Stimulated activated naive B cell treated with anti-CD40 and anti-IgM and Interleukin-4, amounts not matched to agents 10 μg/mL and 1 μg/mL and 100 μg/mL, for 72 hours (primary cell): ENCODE measurements at regions not wholly inside any gene's neighbourhood (a gene's known extent, or its start where the extent isn't known, plus 50 kb on each side); places are given as distances from the start of the nearest gene placed in this dataset.
"Not testable (repeated sequence)": the region's sequence is repeated elsewhere in the genome, so short reads cannot be mapped to it uniquely, and the experiment has no call there.

Experiments used
- ATAC-seq, 2 donors: fragments of 150-1000 bp; cut with Tn5 transposase; replicated peaks; 2 replicates each; pipeline ENCODE4 v1.10.0; 2021; ENCODE audit warnings: moderate library complexity in 1 of 2
- DNase-seq: peaks from one replicate; pipeline ENCODE4 v3.0.0; 2021
- H3K27ac Mint-ChIP-seq: one replicate; pipeline ENCODE4 v1.8.0; 2022; ENCODE audit warnings: mild to moderate bottlenecking, mixed read lengths
- H3K27me3 Mint-ChIP-seq, 2 donors: one replicate each; pipeline ENCODE4 v1.8.0; 2022; ENCODE audit warnings: mixed read lengths in 2 of 2
- H3K36me3 Mint-ChIP-seq, 2 donors: one replicate each; pipeline ENCODE4 v1.8.0; 2022; ENCODE audit warnings: mixed read lengths in 2 of 2, mild to moderate bottlenecking in 1 of 2
- H3K4me1 Mint-ChIP-seq, 2 donors: one replicate each; pipeline ENCODE4 v1.8.0; 2022; ENCODE audit warnings: mixed read lengths in 2 of 2, mild to moderate bottlenecking in 1 of 2
- H3K4me3 Mint-ChIP-seq, 2 donors: one replicate each; pipeline ENCODE4 v1.8.0; 2022; ENCODE audit warnings: mild to moderate bottlenecking in 2 of 2, mixed read lengths in 2 of 2, moderate library complexity in 1 of 2
- H3K9me3 Mint-ChIP-seq, 2 donors: one replicate each; pipeline ENCODE4 v1.8.0; 2022; ENCODE audit warnings: mixed read lengths in 2 of 2, mild to moderate bottlenecking in 1 of 2

DNA sequence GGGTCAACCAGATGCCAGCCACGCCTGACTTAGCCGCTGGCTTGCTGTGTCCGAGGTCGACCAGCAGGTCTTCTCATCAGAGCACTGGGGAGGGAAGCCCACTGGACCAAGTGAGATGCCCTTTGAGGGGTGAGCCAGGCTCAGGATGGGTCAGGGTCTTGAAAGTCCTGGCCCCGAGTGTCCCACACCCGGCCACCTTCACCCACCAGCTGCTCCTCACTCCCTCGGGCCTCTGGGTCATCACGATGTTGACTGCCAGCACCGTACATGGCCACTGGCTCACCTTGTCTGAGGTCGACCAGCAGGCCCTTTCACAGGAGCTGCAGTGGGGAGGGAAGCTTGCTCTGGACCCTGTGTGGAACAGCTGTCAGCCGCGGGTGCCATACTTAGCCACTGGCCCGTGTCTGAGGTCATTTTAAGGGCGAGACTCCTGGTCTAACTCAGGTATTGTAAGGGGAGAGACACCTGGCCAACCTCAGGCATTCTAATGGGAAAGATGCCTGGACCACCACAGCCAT is 1361.3 kb downstream of the UQCRFS1 start:
- Mint-ChIP-seq H3K4me3 (no peak overlapping the region), H3K27me3 (no peaks in the 10 kb centered on the region), H3K9me3 (peaks cover 34 to 47% of the 10 kb centered on the region in 2 donors), H3K4me1 (no peaks in the 10 kb centered on the region), H3K27ac (no peak overlapping the region), H3K36me3 (peaks cover 33 to 42% of the 10 kb centered on the region in 2 donors)
- ATAC-seq (no peak), DNase-seq (no peak)

DNA sequence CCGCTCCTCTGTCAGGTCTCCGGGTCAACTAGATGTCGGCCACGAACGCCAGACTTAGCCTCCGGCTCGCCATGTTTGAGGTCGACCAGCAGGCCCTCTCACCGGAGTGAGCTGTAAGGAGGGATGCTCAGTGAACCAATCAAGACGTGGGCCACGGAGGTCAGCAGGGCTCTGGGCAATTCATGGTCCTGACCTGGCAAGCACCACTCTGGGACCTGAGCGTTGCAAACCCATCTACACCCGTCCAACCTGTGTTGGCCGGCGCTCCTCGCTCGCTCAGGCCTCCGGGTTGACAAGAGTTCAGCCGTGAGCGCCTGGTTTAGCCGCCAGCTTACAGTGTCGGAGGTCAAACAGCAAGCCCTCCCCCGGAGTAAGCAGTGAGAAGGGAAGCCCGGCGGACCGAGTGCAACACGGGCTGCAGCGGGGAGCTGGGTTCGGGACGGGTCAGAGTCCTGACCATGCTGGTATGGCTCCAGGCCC is 1361.9 kb downstream of the UQCRFS1 start:
- Mint-ChIP-seq H3K4me1 (no peaks in the 10 kb centered on the region), H3K4me3 (no peak overlapping the region), H3K27ac (no peak overlapping the region), H3K36me3 (peaks cover 34 to 47% of the 10 kb centered on the region in 2 donors), H3K9me3 (peaks cover 30 to 44% of the 10 kb centered on the region in 2 donors), H3K27me3 (no peaks in the 10 kb centered on the region)
- DNase-seq: no peak
- ATAC-seq: no peak

DNA sequence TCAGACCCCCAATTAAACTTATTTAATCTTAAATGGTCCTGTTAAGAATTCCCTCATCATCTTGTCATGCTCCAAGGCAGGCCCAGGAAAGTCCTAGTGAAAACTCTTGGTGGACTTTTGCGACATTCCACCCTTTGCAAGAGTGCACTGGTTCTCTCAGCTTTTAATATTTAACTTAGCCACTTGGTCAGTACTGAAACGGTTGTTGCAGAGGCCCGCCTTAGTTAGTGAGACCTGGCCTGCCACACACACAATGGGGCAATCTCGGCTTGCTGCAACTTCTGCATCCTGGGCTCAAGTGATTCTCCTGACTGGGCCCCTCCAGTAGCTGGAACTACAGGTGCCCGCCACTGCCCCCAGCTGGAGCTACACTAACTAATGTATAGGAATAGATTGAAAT is 1366.0 kb downstream of the UQCRFS1 start:
- ATAC-seq (no peak), DNase-seq (no peak)
- no peaks in the 10 kb centered on the region for H3K4me1 Mint-ChIP-seq
- H3K27ac Mint-ChIP-seq: no peak overlapping the region
- peaks cover 39 to 62% of the 10 kb centered on the region in 2 donors for H3K36me3 Mint-ChIP-seq
- H3K9me3 Mint-ChIP-seq: peaks cover 34 to 36% of the 10 kb centered on the region in 2 donors
- no peaks in the 10 kb centered on the region for H3K27me3 Mint-ChIP-seq
- H3K4me3 Mint-ChIP-seq: no peak overlapping the region

DNA sequence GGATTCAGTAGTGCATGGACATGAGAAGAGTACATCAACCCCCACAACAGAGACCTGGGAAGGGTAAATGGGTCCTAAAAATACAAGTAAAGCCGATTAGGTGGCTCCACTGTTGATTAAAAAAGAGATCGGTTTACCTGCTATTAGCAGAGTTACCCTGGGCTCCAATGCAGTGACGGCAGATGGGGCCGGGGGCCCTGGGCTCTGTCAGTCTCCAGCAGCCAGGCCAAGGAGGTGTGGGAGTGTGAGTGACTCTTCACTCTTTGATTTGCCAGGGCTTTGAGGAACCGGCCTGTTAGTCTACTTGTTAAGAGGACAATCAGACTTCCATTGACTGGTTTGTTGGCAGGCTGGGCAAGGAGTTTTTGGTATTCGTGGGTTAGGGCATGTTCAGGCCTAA is 1368.7 kb downstream of the UQCRFS1 start:
- ATAC-seq (no peak), DNase-seq (no peak)
- no peak overlapping the region for H3K27ac Mint-ChIP-seq
- H3K4me1 Mint-ChIP-seq: no peaks in the 10 kb centered on the region
- H3K27me3 Mint-ChIP-seq: no peaks in the 10 kb centered on the region
- H3K36me3 Mint-ChIP-seq: peaks cover 21 to 43% of the 10 kb centered on the region in 2 donors
- peaks cover 25 to 34% of the 10 kb centered on the region in 2 donors for H3K9me3 Mint-ChIP-seq
- H3K4me3 Mint-ChIP-seq: no peak overlapping the region

DNA sequence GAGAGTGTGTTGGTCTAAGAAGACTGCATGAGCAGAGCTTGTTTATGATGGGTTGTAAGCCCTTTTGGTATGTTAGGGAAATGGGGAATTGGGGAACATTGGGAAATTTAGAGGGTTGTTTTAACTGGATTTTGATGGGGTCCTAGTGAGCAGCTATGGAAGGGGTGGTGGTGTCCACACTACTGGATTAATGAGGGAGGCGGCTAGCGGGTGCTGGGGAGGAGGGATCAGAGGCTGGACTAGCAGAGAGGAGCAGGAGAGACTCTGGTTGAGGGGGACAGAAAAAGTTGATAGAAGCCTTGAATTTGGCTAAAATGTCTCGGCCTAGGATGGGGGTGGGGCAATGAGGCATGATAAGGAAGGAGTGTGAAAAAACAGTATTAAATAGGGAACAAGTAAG is 1369.1 kb downstream of the UQCRFS1 start:
- peaks cover 21 to 39% of the 10 kb centered on the region in 2 donors for H3K36me3 Mint-ChIP-seq
- no peak overlapping the region for H3K4me3 Mint-ChIP-seq
- H3K27ac Mint-ChIP-seq: no peak overlapping the region
- ATAC-seq (no peak), DNase-seq (no peak)
- no peaks in the 10 kb centered on the region for H3K4me1 Mint-ChIP-seq
- H3K9me3 Mint-ChIP-seq: peaks cover 25 to 34% of the 10 kb centered on the region in 2 donors
- no peaks in the 10 kb centered on the region for H3K27me3 Mint-ChIP-seq

DNA sequence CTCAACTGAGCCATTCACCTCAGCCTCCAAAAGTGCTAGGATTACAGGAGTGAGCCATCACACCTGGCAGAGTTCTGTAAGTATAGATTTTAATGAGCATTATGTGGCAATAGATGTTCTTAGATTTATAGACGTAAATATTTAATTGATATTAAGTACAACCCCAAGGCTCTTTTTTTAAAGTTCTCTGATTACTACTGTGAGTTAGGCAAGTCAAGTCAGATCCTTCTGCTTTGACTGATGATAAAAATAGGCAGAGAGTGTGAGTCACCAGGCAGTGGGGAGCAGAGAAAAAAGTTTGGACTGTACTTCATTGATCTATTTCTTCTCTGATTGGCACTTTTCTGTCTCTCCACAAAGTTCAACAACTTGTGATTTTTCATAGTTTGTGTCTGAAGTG is 1379.9 kb downstream of the UQCRFS1 start:
- H3K27ac Mint-ChIP-seq: no peak overlapping the region
- peaks cover 7 to 13% of the 10 kb centered on the region in 2 donors for H3K4me1 Mint-ChIP-seq
- H3K36me3 Mint-ChIP-seq: peaks cover 12 to 35% of the 10 kb centered on the region in 2 donors
- H3K9me3 Mint-ChIP-seq: peaks cover 0 to 6% of the 10 kb centered on the region in 2 donors
- DNase-seq: no peak
- H3K27me3 Mint-ChIP-seq: no peaks in the 10 kb centered on the region
- no peak overlapping the region for H3K4me3 Mint-ChIP-seq
- no peak for ATAC-seq

DNA sequence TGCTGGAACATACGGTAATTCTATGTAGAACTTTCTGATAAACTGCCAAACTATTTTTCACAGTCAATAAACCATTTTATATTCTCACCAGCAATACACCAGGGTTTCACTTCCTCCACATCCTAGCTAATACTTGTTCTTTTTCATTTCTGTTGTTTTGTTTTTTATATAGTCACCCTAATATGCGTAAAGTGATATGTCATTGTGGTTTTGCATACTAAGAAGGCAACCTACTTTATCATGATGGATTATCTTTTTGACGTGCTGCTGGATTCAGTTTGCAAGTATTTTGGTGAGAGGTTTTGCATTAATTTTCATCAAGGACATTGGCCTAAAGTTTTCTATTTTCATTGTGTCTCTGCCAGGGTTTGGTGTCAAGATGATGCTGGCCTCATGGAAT is 1384.1 kb downstream of the UQCRFS1 start:
- H3K4me1 Mint-ChIP-seq: peaks cover 10 to 19% of the 10 kb centered on the region in 2 donors
- peaks cover 0 to 3% of the 10 kb centered on the region in 2 donors for H3K9me3 Mint-ChIP-seq

DNA sequence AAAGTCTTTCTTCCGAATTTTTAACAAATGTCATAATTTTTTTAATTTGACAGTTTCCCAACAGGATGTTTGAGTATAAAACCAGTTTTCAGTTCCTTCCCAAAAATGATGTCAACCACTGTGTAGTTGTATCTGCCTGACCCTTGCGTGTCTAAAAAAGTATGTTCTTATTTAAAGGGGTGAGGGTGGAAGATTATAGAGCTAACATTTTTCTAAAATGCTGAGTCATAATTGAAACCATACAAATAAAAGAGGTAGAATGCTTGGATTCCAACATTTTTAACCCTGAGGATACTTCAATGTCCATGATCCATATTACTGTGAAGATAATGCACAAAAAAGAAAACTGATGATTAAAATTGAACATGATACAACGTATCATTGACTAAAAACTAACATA is 1388.8 kb downstream of the UQCRFS1 start:
- ATAC-seq (no peak), DNase-seq (no peak)
- no peak overlapping the region for H3K4me3 Mint-ChIP-seq
- peaks cover 14 to 15% of the 10 kb centered on the region in 2 donors for H3K4me1 Mint-ChIP-seq
- peaks cover 16 to 31% of the 10 kb centered on the region in 2 donors for H3K36me3 Mint-ChIP-seq
- no peaks in the 10 kb centered on the region for H3K27me3 Mint-ChIP-seq
- peaks cover 0 to 4% of the 10 kb centered on the region in 2 donors for H3K9me3 Mint-ChIP-seq
- H3K27ac Mint-ChIP-seq: no peak overlapping the region

More for the DNA sequence above, 1384.1 kb downstream of the UQCRFS1 start:
- ATAC-seq: peak; percentile 64 to 73
- Mint-ChIP-seq H3K27ac (peak overlapping the region; percentile 62), H3K36me3 (peaks cover 7 to 24% of the 10 kb centered on the region in 2 donors), H3K4me3 (no peak overlapping the region), H3K27me3 (no peaks in the 10 kb centered on the region)
- no peak for DNase-seq

DNA sequence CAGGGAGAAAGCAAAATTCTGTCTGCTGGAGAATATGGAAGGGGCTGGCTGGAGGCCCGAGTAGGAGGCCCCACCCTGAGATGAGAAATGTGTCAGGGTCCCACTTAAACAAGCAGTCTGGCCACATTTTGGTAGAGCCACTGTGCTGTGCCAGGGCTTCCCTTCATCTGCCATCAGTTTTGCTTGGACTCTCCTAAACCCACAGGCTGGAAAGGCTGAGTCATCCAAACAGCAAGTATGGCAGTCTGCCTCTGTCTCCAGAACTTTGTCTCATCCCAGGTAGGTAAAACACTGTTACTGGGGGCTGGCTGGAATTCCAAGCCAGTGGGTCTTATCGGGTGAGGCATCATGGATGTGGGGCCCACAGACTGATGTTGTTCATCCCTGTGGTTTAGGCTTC is 1390.6 kb downstream of the UQCRFS1 start:
- peaks cover 26 to 31% of the 10 kb centered on the region in 2 donors for H3K36me3 Mint-ChIP-seq
- no peak for ATAC-seq
- H3K4me1 Mint-ChIP-seq: peaks cover 7 to 18% of the 10 kb centered on the region in 2 donors
- H3K27ac Mint-ChIP-seq: peak overlapping the region; percentile 14
- no peaks in the 10 kb centered on the region for H3K27me3 Mint-ChIP-seq
- H3K4me3 Mint-ChIP-seq: no peak overlapping the region
- DNase-seq: no peak
- H3K9me3 Mint-ChIP-seq: peaks cover 1 to 4% of the 10 kb centered on the region in 2 donors

DNA sequence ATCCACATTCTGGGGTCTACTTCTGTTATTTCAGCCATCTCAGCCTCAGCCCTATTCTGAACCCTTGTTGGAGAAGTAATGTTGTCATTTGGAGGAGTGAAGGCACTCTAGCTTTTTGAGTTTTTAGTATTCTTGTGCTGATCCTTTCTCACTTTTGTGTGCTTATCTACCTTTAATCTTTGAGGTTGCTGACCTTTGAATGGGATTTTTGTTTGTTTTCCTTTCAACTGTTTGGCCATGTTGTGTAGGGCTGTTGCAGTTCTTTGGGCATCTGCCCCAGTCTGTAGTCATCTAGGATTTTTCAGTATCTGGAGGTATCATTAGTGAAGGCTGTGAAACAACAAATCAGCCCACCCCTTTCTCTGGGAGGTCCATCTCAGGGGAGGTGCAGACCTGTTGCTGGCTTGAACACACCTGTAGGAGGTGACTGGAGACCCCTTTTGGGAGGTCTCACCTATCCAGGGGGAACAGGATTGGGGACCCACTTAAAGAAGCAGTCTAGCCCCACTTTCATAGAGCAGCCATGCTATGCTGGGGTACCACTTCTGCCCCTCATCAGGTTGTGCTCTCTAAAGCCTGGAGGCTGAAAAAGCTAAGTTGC is 1391.4 kb downstream of the UQCRFS1 start:
- H3K36me3 Mint-ChIP-seq: peaks cover 34 to 39% of the 10 kb centered on the region in 2 donors
- H3K4me1 Mint-ChIP-seq: peaks cover 7 to 18% of the 10 kb centered on the region in 2 donors
- no peak overlapping the region for H3K27ac Mint-ChIP-seq
- no peak for ATAC-seq
- no peak overlapping the region for H3K4me3 Mint-ChIP-seq
- H3K9me3 Mint-ChIP-seq: peaks cover 6 to 7% of the 10 kb centered on the region in 2 donors
- H3K27me3 Mint-ChIP-seq: no peaks in the 10 kb centered on the region
- no peak for DNase-seq

DNA sequence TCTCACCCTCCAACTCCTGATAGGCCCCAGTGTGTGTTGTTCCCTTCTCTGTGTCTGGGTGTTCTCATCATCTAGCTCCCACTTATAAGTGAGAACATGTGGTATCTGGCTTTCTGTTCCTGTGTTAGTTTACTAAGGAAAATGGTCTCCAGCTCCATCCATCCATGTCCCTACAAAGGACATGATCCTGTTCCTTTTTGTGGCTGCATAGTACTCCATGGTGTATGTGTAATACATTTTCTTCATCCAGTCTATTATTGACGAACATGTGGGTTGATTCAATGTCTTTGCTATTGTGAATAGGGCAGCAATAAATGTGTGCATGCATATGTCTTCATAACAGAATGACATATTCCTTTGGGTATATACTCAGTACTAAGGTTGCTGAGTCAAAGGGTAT is 1397.0 kb downstream of the UQCRFS1 start:
- Mint-ChIP-seq H3K9me3 (peaks cover 3 to 12% of the 10 kb centered on the region in 2 donors), H3K36me3 (peaks cover 29 to 48% of the 10 kb centered on the region in 2 donors), H3K27me3 (no peaks in the 10 kb centered on the region), H3K4me1 (peaks cover 8 to 12% of the 10 kb centered on the region in 2 donors), H3K27ac (no peak overlapping the region), H3K4me3 (no peak overlapping the region)
- ATAC-seq: no peak
- no peak for DNase-seq

DNA sequence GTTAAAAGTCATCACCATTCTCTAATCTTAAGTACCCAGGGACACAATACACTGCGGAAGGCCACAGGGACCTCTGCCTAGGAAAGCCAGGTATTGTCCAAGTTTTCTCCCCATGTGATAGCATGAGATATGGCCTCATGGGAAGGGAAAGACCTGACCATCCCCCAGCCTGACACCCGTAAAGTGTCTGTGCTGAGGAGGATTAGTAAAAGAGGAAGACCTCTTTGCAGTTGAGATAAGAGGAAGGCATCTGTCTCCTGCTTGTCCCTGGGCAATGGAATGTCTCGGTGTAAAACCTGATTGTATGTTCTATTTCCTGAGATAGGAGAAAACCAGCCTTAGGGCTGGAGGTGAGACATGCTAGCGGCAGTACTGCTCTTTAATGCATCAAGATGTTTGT is 1398.1 kb downstream of the UQCRFS1 start:
- DNase-seq, H3K27ac Mint-ChIP-seq, H3K4me3 Mint-ChIP-seq, ATAC-seq, H3K27me3 Mint-ChIP-seq: not testable (repeated sequence)
- H3K36me3 Mint-ChIP-seq: peaks cover 33 to 56% of the 10 kb centered on the region in 2 donors
- H3K9me3 Mint-ChIP-seq: peaks cover 3 to 12% of the 10 kb centered on the region in 2 donors
- peaks cover 8 to 12% of the 10 kb centered on the region in 2 donors for H3K4me1 Mint-ChIP-seq

DNA sequence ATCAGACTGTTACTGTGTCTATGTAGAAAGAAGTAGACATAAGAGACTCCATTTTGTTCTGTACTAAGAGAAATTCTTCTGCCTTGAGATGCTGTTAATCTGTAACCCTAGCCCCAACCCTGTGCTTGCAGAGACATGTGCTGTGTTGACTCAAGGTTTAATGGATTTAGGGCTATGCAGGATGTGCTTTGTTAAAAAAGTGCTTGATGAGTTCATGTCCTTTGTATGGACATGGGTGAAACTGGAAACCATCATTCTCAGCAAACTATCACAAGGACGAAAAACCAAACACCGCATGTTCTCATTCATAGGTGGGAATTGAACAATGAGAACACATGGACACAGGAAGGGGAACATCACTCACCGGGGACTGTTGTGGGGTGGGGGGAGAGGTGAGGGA is 1398.7 kb downstream of the UQCRFS1 start:
- not testable (repeated sequence) for H3K27me3 Mint-ChIP-seq, H3K27ac Mint-ChIP-seq, ATAC-seq

DNA sequence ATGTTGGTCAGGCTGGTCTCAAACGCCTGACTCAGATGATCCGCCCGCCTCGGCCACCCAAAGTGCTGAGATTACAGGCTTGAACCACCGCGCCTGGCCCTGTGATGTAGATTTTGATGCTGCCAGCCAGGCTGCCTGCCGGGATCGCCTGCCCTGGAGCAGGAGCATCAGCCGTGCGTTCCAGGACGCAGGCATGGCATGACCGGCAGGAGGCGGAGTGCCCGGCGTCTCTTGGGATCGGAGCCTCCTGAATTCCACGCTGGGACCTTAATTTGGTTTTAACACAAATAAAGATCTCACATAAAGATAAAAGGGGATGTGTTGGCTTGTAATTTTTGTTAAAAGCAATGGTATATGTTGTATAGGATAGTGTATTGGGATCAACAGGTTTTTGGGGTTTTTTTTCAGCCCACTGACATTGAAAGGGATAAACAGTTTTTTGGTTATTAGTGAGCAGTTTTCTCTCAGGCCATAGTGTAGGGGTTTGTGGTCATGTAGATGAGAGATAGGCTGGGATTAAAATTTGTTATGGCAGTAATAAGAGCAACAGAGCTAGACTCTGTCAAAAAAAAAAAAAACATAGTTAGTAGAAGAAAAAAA is 1406.4 kb downstream of the UQCRFS1 start:
- no peak for ATAC-seq

More for the DNA sequence above, 1398.7 kb downstream of the UQCRFS1 start:
- H3K4me3 Mint-ChIP-seq, DNase-seq: not testable (repeated sequence)
- H3K9me3 Mint-ChIP-seq: peaks cover 3 to 12% of the 10 kb centered on the region in 2 donors
- peaks cover 33 to 56% of the 10 kb centered on the region in 2 donors for H3K36me3 Mint-ChIP-seq
- peaks cover 8 to 12% of the 10 kb centered on the region in 2 donors for H3K4me1 Mint-ChIP-seq

DNA sequence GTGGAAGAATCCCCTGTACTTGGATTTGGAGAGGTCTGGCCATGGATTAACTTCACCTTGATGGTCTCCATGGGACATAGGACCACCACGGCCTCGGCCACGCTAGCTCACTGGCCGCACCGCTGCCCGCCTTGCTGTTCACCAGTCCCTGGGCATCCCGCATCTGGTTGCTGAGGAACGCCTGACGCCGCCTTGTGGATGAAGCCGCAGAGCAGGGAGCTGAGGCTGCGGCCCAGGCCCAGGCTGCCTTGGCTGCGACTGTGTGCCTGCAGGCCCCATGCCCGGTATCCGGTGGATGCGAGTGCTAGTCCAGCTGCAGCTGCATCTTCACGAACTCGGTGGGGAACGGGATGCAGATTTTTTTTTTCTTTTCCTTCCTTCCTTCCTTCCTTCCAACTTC is 1407.1 kb downstream of the UQCRFS1 start:
- DNase-seq (no peak), ATAC-seq (no peak)
- no peaks in the 10 kb centered on the region for H3K4me1 Mint-ChIP-seq
- no peak overlapping the region for H3K4me3 Mint-ChIP-seq
- no peaks in the 10 kb centered on the region for H3K27me3 Mint-ChIP-seq
- no peak overlapping the region for H3K27ac Mint-ChIP-seq
- peaks cover 4% of the 10 kb centered on the region in 2 donors for H3K9me3 Mint-ChIP-seq
- peaks cover 27 to 55% of the 10 kb centered on the region in 2 donors for H3K36me3 Mint-ChIP-seq

More for the DNA sequence above, 1406.4 kb downstream of the UQCRFS1 start:
- peaks cover 25 to 49% of the 10 kb centered on the region in 2 donors for H3K36me3 Mint-ChIP-seq
- H3K4me3 Mint-ChIP-seq: no peak overlapping the region
- peaks cover 4% of the 10 kb centered on the region in 2 donors for H3K9me3 Mint-ChIP-seq
- H3K27me3 Mint-ChIP-seq: no peaks in the 10 kb centered on the region
- H3K4me1 Mint-ChIP-seq: no peaks in the 10 kb centered on the region
- no peak overlapping the region for H3K27ac Mint-ChIP-seq
- no peak for DNase-seq
